ENCODE measurements at regions not wholly inside any gene's neighbourhood (a gene's known extent, or its start where the extent isn't known, plus 50 kb on each side); places are given as distances from the start of the nearest gene placed in this dataset.

DNA sequence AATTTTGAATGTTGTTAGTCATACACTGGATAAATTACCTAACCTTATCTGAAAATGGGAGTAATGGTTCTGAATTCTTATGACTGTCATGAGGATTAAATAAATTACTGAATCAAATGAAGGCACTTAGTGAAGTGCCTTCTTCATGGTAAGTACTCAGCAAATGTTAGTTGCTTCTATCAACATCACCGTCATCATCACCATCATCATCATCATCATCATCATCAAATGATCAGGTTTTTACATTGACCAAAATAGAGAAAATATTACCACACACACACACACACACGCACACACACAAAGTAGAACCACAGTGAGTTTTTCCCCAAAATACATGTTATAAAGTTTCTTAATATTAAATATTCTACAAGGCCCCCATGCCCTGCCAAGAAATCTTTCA lies 368.3 kb upstream of the FGF13 start:
- intact Hi-C loops (cut with DNase I; ENCODE audit: low total_unique reads), result loop anchor here (10.0 kb wide), 1 partner anchor 1375 kb away; no protein-coding TSS in a partner anchor
- Histone ChIP-seq H3K27me3 (peaks cover 0 to 29% of the 10 kb centered on the region in 2 donors), H3K9me3 (no peaks in the 10 kb centered on the region), H3K4me3 (no peak overlapping the region), H3K4me1 (no peaks in the 10 kb centered on the region), H3K27ac (no peak overlapping the region), H3K36me3 (no peaks in the 10 kb centered on the region)
- TF ChIP-seq POLR2AphosphoS5 (IDR thresholded peaks at IDR 0.05) (no peak), POLR2A (IDR thresholded peaks at IDR 0.05) (no peak)
- TF ChIP-seq, protein P1, sequence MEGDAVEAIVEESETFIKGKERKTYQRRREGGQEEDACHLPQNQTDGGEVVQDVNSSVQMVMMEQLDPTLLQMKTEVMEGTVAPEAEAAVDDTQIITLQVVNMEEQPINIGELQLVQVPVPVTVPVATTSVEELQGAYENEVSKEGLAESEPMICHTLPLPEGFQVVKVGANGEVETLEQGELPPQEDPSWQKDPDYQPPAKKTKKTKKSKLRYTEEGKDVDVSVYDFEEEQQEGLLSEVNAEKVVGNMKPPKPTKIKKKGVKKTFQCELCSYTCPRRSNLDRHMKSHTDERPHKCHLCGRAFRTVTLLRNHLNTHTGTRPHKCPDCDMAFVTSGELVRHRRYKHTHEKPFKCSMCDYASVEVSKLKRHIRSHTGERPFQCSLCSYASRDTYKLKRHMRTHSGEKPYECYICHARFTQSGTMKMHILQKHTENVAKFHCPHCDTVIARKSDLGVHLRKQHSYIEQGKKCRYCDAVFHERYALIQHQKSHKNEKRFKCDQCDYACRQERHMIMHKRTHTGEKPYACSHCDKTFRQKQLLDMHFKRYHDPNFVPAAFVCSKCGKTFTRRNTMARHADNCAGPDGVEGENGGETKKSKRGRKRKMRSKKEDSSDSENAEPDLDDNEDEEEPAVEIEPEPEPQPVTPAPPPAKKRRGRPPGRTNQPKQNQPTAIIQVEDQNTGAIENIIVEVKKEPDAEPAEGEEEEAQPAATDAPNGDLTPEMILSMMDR (IDR thresholded peaks at IDR 0.05), result no peak
- no peak for DNase-seq (ENCODE audit: low spot score in 2 of 2)

DNA sequence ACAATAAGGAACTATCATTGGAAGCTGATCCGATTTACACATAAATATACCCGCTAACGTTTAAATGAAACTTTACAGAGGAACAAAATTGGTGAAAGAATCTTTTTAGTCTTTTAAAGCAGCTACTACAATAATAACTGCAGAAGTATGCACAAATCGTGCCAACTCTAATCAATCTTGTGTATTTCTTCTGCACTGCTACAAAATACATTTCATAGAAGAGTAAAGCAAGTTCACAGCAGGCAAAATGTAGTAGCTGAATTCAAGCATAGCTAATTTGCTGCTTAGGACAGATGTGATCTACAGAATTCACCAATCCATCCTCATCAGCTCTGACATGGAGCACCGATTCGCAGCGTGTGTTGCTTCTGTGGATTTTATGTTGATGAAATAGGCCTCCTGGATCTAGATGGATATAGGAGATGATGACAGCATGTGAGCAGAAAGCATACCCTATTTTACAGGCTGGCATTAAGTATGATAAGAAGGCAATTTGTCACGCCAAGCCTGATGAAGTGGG lies 367.3 kb upstream of the FGF13 start:
- Histone ChIP-seq H3K4me1 (no peaks in the 10 kb centered on the region), H3K27me3 (peaks cover 0 to 24% of the 10 kb centered on the region in 2 donors), H3K27ac (no peak overlapping the region), H3K36me3 (no peaks in the 10 kb centered on the region), H3K4me3 (no peak overlapping the region), H3K9me3 (no peaks in the 10 kb centered on the region)
- no peak for DNase-seq (ENCODE audit: low spot score in 2 of 2)
- intact Hi-C loops (cut with DNase I; ENCODE audit: low total_unique reads), result loop anchor here (10.0 kb wide), 1 partner anchor 1374 kb away; no protein-coding TSS in a partner anchor
- TF ChIP-seq, protein P1 (IDR thresholded peaks at IDR 0.05), result no peak
- TF ChIP-seq POLR2AphosphoS5 (IDR thresholded peaks at IDR 0.05), result no peak
- no peak for TF ChIP-seq POLR2A (IDR thresholded peaks at IDR 0.05)

DNA sequence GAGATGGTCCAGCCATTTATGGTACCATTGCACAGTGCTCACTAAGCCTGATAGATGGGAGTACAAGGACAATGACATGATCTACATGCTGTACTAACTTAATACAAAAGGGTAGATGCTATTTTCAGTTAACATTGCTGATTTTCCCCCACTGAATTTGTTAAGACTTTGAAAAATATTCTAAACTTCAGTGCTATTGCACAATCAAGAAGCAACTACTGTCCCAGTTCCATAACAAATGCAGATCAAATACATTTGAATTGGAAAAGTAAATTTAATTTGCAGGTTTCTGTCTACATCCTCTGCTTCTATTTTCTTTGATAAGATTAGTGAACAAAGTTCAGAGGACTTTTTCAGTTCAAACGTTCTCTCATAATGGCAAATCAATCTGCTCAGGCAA lies 366.8 kb upstream of the FGF13 start:
- TF ChIP-seq POLR2AphosphoS5 (IDR thresholded peaks at IDR 0.05), result no peak
- TF ChIP-seq POLR2A (IDR thresholded peaks at IDR 0.05), result no peak
- TF ChIP-seq, protein P1 (IDR thresholded peaks at IDR 0.05), result no peak
- intact Hi-C loops (cut with DNase I; ENCODE audit: low total_unique reads), result loop anchor here (10.0 kb wide), 1 partner anchor 1374 kb away; no protein-coding TSS in a partner anchor
- no peak for DNase-seq (ENCODE audit: low spot score in 2 of 2)

DNA sequence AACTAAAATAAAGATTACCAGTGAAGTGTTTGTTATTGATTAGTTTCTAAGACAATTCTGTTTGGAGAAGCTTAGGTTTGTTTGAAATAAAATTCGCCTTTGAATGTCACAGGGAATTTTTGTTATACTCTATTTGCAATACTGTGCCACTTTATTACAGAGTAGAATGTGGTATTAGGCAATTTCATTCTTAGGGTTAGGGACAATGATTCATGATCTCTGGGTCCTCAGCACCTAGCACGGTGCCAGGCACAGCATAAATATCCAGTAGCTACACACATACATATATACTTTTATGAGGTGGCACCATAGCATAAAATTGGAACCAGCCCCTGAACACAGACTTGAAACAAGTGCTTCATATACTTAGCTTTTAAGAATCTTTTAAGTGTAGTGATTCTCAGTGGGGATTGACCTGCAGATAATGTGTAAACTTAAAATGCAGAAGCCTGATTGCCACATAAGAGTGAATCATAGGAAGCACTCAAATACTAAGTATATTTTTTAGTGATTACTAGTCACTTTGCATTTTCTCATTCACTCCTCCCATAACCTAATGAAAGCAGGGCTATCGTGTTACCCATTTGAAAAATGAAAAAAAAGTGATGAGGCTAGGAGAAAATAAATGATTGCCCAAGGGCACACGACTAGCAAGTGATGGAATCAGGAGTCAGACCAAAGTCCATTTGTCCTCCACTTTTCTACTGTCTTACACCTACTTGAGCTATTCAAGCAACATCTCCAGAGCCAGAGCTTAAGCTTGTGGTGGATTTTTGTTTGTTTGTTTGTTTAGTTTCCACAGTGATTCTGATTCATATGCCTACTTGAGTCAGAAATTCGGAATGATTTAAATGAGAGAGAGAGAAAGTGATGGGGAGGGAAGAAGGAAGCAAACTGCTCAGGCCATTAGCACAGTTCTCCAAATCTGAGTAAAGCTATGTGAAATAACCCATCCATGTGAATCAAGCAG lies 366.0 kb upstream of the FGF13 start:
- DNase-seq (ENCODE audit: low spot score in 2 of 2), result no peak
- H3K9me3 ChIP-seq, result no peaks in the 10 kb centered on the region
- H3K27me3 ChIP-seq, result peaks cover 0 to 15% of the 10 kb centered on the region in 2 donors
- no peaks in the 10 kb centered on the region for H3K36me3 ChIP-seq
- intact Hi-C loops (cut with DNase I; ENCODE audit: low total_unique reads), result loop anchor here (10.0 kb wide), 1 partner anchor 1373 kb away; no protein-coding TSS in a partner anchor
- no peak overlapping the region for H3K27ac ChIP-seq
- no peak overlapping the region for H3K4me3 ChIP-seq
- TF ChIP-seq POLR2AphosphoS5 (IDR thresholded peaks at IDR 0.05) (no peak), POLR2A (IDR thresholded peaks at IDR 0.05) (no peak)
- TF ChIP-seq, protein P1 (IDR thresholded peaks at IDR 0.05), result no peak
- no peaks in the 10 kb centered on the region for H3K4me1 ChIP-seq

More for the DNA sequence above, 366.8 kb upstream of the FGF13 start:
- H3K4me1 ChIP-seq, result no peaks in the 10 kb centered on the region
- H3K9me3 ChIP-seq, result no peaks in the 10 kb centered on the region
- H3K27me3 ChIP-seq, result peaks cover 0 to 19% of the 10 kb centered on the region in 2 donors
- no peaks in the 10 kb centered on the region for H3K36me3 ChIP-seq
- H3K4me3 ChIP-seq, result no peak overlapping the region
- H3K27ac ChIP-seq, result no peak overlapping the region

DNA sequence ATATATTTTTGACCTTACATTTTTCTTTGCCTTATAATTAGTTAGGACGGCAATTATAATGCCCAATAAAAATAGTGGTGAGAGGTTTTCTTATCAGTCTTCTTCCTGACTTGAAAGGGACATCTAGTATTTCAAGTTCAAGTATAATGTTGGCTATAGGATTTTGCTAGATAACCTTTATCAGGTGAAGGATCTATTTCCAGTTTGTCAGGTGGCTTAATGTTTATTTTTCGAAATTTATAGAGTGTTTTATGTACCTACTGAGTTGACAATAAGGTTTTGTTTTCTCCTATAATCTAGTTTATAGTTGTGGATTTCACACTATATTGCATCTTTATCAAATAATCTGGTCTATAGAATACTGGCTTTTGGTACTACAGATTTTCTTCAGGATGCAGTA lies 351.8 kb upstream of the FGF13 start:
- Histone ChIP-seq H3K27ac (no peak overlapping the region), H3K27me3 (no peaks in the 10 kb centered on the region), H3K4me3 (no peak overlapping the region), H3K4me1 (no peaks in the 10 kb centered on the region), H3K9me3 (no peaks in the 10 kb centered on the region), H3K36me3 (no peaks in the 10 kb centered on the region)
- no peak for DNase-seq (ENCODE audit: low spot score in 2 of 2)
- intact Hi-C loops (cut with DNase I; ENCODE audit: low total_unique reads), result no loop called here
- TF ChIP-seq POLR2A (IDR thresholded peaks at IDR 0.05) (no peak), POLR2AphosphoS5 (IDR thresholded peaks at IDR 0.05) (no peak)
- TF ChIP-seq, protein P1 (IDR thresholded peaks at IDR 0.05), result no peak

Data from breast epithelium (tissue), 4 donors.